Hepatocyte (in vitro differentiated cells): ENCODE measurements at regions not wholly inside any gene's neighbourhood (a gene's known extent, or its start where the extent isn't known, plus 50 kb on each side); places are given as distances from the start of the nearest gene placed in this dataset.

Experiments used
- DNase-seq: peaks from one replicate; pipeline ENCODE4 v3.0.0-alpha.2; 2016; ENCODE audit warnings: low spot score
- H2AFZ ChIP-seq: fragments of 200-600 bp; sonication (generic); 2 replicates; pipeline ENCODE4 v1.6.0; 2016; ENCODE audit warnings: antibody characterized with exemption, mild to moderate bottlenecking
- H3K27ac ChIP-seq: fragments of 200-600 bp; sonication (generic); 2 replicates; pipeline ENCODE4 v1.5.1; 2016; ENCODE audit warnings: mild to moderate bottlenecking
- H3K27me3 ChIP-seq: fragments of 200-600 bp; sonication (generic); 2 replicates; pipeline ENCODE4 v1.6.1; 2016
- H3K36me3 ChIP-seq: fragments of 200-600 bp; sonication (generic); replicated peaks from 2 replicates; pipeline ENCODE4 v1.5.1; 2016; ENCODE audit warnings: low read depth; ENCODE audit not compliant: insufficient read depth
- H3K4me1 ChIP-seq: fragments of 200-600 bp; sonication (generic); 2 replicates; pipeline ENCODE4 v1.5.1; 2016; ENCODE audit warnings: mild to moderate bottlenecking, moderate library complexity; ENCODE audit not compliant: insufficient read depth
- H3K4me2 ChIP-seq: fragments of 200-600 bp; sonication (generic); 2 replicates; pipeline ENCODE4 v1.6.0; 2016
- H3K4me3 ChIP-seq: fragments of 200-600 bp; sonication (generic); 2 replicates; pipeline ENCODE4 v1.5.1; 2016; ENCODE audit warnings: mild to moderate bottlenecking
- H3K79me2 ChIP-seq: fragments of 200-600 bp; sonication (generic); 2 replicates; pipeline ENCODE4 v1.6.0; 2017; ENCODE audit warnings: mild to moderate bottlenecking
- H3K9me2 ChIP-seq: fragments of 200-600 bp; sonication (generic); replicated peaks from 2 replicates; pipeline ENCODE4 v1.6.0; 2017; ENCODE audit warnings: mild to moderate bottlenecking; ENCODE audit not compliant: insufficient read depth
- H3K9me3 ChIP-seq: fragments of 200-600 bp; sonication (generic); 2 replicates; pipeline ENCODE4 v1.5.1; 2016; ENCODE audit warnings: low read depth, mild to moderate bottlenecking
- H4K20me1 ChIP-seq: fragments of 200-600 bp; sonication (generic); 2 replicates; pipeline ENCODE4 v1.6.0; 2016; ENCODE audit warnings: mild to moderate bottlenecking; ENCODE audit not compliant: insufficient read depth, poor library complexity, severe bottlenecking
- EZH2 ChIP-seq: fragments of 200-600 bp; sonication (generic); IDR thresholded peaks from 2 replicates; pipeline ENCODE4 v1.6.1; 2016; ENCODE audit warnings: antibody characterized with exemption, mild to moderate bottlenecking, borderline replicate concordance
- EZH2phosphoT487 ChIP-seq: fragments of 200-600 bp; sonication (generic); IDR thresholded peaks from one replicate; pipeline ENCODE4 v1.6.1; 2018; ENCODE audit warnings: antibody characterized with exemption, mild to moderate bottlenecking, low read depth, moderate library complexity; ENCODE audit not compliant: unreplicated experiment, severe bottlenecking
- WGBS: methylation state at CpG from one replicate; pipeline ENCODE4 v1.1.6; 2016; ENCODE audit warnings: low lambda C conversion rate; ENCODE audit errors: missing lambda C conversion rate; 5-methylcytosine and 5-hydroxymethylcytosine counted together
- TF ChIP-seq, protein P1 (sequence below): fragments of 200-600 bp; sonication (generic); IDR thresholded peaks from 2 replicates; pipeline ENCODE4 v1.5.1; 2016; ENCODE audit warnings: antibody characterized with exemption, mild to moderate bottlenecking; ENCODE audit not compliant: poor library complexity

DNA sequence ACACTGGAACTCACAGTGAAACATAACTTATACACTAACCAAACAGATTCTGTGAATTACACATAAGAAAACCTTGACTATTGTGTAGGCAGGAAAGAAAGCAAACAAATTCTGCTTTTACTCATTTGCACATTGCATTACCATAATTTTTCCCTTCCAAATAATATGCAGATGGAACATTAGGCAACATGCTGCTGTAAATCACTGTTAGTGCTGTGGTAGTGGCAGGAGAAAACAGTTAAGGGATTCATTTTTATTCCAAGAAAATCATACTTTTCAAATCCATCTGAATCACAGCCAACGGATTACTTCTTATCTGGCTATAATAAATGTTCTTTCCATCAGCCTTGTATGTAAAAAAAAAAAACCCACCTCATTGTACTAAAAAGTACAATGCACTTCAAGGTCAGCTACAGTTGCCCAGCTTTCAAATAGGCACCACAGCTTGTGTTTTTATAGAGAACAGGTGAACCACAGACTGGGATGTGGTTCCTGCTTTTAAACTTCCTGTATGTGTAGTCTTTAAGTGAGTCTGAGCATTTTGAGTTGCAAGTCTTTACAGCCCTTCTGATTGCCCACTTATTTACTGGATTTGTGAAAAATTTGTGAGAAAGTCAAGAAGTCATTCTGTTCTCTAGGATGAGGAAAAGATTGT is 590.0 kb upstream of the SEMA3D start:
- no peaks in the 10 kb centered on the region for H3K4me1 ChIP-seq
- DNase-seq: no peak
- no peak overlapping the region for H3K4me2 ChIP-seq
- H2AFZ ChIP-seq: no peak overlapping the region
- H3K36me3 ChIP-seq: no peaks in the 10 kb centered on the region
- H3K27me3 ChIP-seq: no peaks in the 10 kb centered on the region
- H3K4me3 ChIP-seq: no peak overlapping the region
- H3K79me2 ChIP-seq: no peaks in the 10 kb centered on the region
- H3K9me2 ChIP-seq: no peaks in the 10 kb centered on the region
- WGBS: 70% methylated on average over 1 of the region's 1 CpG
- no peaks in the 10 kb centered on the region for H3K9me3 ChIP-seq
- TF ChIP-seq, protein P1, sequence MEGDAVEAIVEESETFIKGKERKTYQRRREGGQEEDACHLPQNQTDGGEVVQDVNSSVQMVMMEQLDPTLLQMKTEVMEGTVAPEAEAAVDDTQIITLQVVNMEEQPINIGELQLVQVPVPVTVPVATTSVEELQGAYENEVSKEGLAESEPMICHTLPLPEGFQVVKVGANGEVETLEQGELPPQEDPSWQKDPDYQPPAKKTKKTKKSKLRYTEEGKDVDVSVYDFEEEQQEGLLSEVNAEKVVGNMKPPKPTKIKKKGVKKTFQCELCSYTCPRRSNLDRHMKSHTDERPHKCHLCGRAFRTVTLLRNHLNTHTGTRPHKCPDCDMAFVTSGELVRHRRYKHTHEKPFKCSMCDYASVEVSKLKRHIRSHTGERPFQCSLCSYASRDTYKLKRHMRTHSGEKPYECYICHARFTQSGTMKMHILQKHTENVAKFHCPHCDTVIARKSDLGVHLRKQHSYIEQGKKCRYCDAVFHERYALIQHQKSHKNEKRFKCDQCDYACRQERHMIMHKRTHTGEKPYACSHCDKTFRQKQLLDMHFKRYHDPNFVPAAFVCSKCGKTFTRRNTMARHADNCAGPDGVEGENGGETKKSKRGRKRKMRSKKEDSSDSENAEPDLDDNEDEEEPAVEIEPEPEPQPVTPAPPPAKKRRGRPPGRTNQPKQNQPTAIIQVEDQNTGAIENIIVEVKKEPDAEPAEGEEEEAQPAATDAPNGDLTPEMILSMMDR: no peak
- TF ChIP-seq EZH2phosphoT487: no peak
- no peak for TF ChIP-seq EZH2
- H3K27ac ChIP-seq: no peak overlapping the region
- H4K20me1 ChIP-seq: no peaks in the 10 kb centered on the region

DNA sequence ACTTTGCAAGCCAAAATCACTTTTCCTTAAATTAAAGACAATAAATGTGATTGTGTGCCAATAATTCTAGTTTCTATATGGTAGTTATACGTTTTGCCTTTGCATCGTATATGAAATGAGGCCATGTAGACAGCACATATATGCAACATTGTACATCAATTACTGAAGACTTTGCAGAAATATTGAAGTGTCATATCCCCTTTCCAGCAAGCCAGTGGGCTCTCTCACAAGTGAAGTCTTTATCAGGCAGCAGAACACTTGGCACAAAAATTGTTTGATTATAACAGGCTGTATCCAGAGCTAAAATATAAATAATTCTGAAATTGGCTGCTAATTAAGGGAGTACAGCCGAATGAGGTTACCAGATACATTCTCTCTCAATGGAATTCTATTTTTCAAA is 588.6 kb upstream of the SEMA3D start:
- Histone ChIP-seq H3K4me2 (no peak overlapping the region), H3K79me2 (no peaks in the 10 kb centered on the region), H3K9me2 (no peaks in the 10 kb centered on the region), H3K9me3 (no peaks in the 10 kb centered on the region), H2AFZ (no peak overlapping the region), H3K4me1 (no peaks in the 10 kb centered on the region), H3K4me3 (no peak overlapping the region), H3K27me3 (no peaks in the 10 kb centered on the region), H3K36me3 (no peaks in the 10 kb centered on the region), H3K27ac (no peak overlapping the region), H4K20me1 (no peaks in the 10 kb centered on the region)
- WGBS: 81% methylated on average over 3 of the region's 3 CpGs
- TF ChIP-seq EZH2phosphoT487 (no peak), EZH2 (no peak)
- TF ChIP-seq, protein P1: no peak
- DNase-seq: no peak

DNA sequence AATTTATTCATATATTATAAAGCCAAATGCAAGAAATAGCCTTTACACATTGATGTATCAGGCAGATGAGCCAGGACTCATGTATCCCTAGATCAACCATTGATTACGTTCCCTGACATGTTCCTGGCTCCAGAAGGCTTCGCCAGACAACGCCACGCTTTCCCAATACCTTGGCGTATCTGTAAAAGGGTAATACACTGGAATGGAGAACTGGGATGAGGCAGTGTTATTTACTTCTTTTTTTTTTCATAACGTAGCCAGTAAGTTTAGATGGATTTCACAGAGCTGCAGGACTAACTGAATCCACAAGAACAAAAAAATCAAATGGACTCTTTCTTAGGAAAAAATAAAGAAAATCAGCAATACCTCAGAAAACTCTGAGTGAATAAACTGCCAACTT is 588.1 kb upstream of the SEMA3D start:
- TF ChIP-seq EZH2 (no peak), EZH2phosphoT487 (no peak)
- TF ChIP-seq, protein P1: no peak
- 87% methylated on average over 6 of the region's 6 CpGs for WGBS
- H3K27me3 ChIP-seq: no peaks in the 10 kb centered on the region

More for the DNA sequence above, 588.1 kb upstream of the SEMA3D start:
- no peak overlapping the region for H3K4me2 ChIP-seq
- H3K9me3 ChIP-seq: no peaks in the 10 kb centered on the region
- no peak overlapping the region for H3K27ac ChIP-seq
- no peaks in the 10 kb centered on the region for H3K9me2 ChIP-seq
- H2AFZ ChIP-seq: no peak overlapping the region
- no peak overlapping the region for H3K4me3 ChIP-seq
- no peaks in the 10 kb centered on the region for H4K20me1 ChIP-seq
- no peaks in the 10 kb centered on the region for H3K36me3 ChIP-seq
- H3K4me1 ChIP-seq: no peaks in the 10 kb centered on the region
- H3K79me2 ChIP-seq: no peaks in the 10 kb centered on the region
- DNase-seq: no peak
